ENCODE measurements at regions not wholly inside any gene's neighbourhood (a gene's known extent, or its start where the extent isn't known, plus 50 kb on each side); places are given as distances from the start of the nearest gene placed in this dataset.

- Mint-ChIP-seq H3K27ac (no peak overlapping the region), H3K9me3 (peaks cover 9% of the 10 kb centered on the region), H3K36me3 (ENCODE audit: low read depth) (no peaks in the 10 kb centered on the region), H3K4me3 (no peak overlapping the region), H3K27me3 (no peaks in the 10 kb centered on the region), H3K4me1 (ENCODE audit: low read depth) (no peaks in the 10 kb centered on the region)
- intact Hi-C loops (cut with micrococcal nuclease): no loop called here
These were observed 204.8 kb downstream of the VEGFC start for GRCh38 chr4:176587920-176588319.

- intact Hi-C loops (cut with micrococcal nuclease): no loop called here
- Mint-ChIP-seq H3K9me3 (peaks cover 9% of the 10 kb centered on the region), H3K36me3 (ENCODE audit: low read depth) (no peaks in the 10 kb centered on the region), H3K4me3 (no peak overlapping the region), H3K27me3 (no peaks in the 10 kb centered on the region), H3K4me1 (ENCODE audit: low read depth) (no peaks in the 10 kb centered on the region), H3K27ac (no peak overlapping the region)
These were observed 204.3 kb downstream of the VEGFC start for GRCh38 chr4:176588436-176588835.

DNA sequence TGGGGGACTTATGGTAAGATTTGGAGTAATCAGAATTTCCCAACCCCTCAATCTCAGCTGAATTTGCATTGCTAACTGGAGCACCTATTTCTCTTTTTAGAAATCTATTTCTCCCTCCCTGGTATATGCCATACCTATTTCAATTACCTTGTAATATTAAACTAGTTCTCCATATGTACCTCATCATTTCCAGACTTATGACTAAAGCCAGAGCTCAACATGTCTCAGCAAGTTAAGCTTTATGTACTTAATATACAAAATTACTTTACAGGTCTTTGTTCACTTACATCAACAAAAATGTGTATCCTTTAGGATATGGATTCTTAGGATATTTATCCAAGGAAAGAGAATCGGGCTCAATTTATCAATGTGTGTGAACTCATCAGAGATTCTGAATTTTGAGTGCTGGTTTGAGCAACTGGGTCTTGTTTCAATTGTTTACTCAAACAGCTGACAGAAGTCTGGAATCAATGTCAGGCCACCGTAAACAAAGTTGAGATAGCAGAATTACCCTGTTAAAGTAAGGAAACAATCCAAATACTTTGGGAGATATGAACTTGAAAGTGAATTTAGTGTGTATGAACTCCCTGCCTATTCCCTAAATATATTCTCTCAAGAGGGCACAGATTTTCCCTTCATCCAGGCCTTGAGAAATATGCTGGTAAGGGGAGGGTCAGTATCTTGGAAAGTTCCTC is 199.6 kb downstream of the VEGFC start:
- H3K27me3 Mint-ChIP-seq: no peaks in the 10 kb centered on the region
- no peak overlapping the region for H3K4me3 Mint-ChIP-seq
- no peak overlapping the region for H3K27ac Mint-ChIP-seq
- no peaks in the 10 kb centered on the region for H3K4me1 Mint-ChIP-seq (ENCODE audit: low read depth)
- peaks cover 9% of the 10 kb centered on the region for H3K9me3 Mint-ChIP-seq
- intact Hi-C loops (cut with micrococcal nuclease): no loop called here
- no peaks in the 10 kb centered on the region for H3K36me3 Mint-ChIP-seq (ENCODE audit: low read depth)

DNA sequence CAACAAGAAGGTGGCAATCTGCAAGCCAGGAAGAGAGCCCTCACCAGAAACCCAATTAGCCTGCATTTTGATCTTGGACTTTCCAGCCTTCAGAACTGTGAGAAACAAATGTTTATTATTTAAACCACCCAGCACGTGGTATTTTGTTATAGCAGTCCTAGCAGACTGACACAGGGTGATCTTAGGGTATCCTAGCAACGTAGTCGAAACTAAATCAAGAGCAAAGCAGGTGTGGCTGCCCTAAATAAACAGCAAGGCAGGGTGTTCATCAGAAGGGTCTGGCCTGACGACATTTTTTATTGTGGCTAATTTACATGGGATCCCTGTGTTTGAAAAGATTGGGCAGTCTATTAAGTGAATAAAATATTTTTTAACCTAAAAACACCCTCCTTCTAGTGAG is 198.8 kb downstream of the VEGFC start:
- no peak overlapping the region for H3K4me3 Mint-ChIP-seq
- peaks cover 5% of the 10 kb centered on the region for H3K9me3 Mint-ChIP-seq
- intact Hi-C loops (cut with micrococcal nuclease): no loop called here
- no peaks in the 10 kb centered on the region for H3K36me3 Mint-ChIP-seq (ENCODE audit: low read depth)
- H3K27ac Mint-ChIP-seq: no peak overlapping the region
- no peaks in the 10 kb centered on the region for H3K4me1 Mint-ChIP-seq (ENCODE audit: low read depth)
- H3K27me3 Mint-ChIP-seq: no peaks in the 10 kb centered on the region

GRCh38 chr4:176595257-176595656 is 197.5 kb downstream of the VEGFC start:
- Mint-ChIP-seq H3K4me3 (no peak overlapping the region), H3K4me1 (ENCODE audit: low read depth) (no peaks in the 10 kb centered on the region), H3K9me3 (no peaks in the 10 kb centered on the region), H3K27ac (no peak overlapping the region), H3K36me3 (ENCODE audit: low read depth) (no peaks in the 10 kb centered on the region), H3K27me3 (no peaks in the 10 kb centered on the region)
- intact Hi-C loops (cut with micrococcal nuclease): no loop called here

DNA sequence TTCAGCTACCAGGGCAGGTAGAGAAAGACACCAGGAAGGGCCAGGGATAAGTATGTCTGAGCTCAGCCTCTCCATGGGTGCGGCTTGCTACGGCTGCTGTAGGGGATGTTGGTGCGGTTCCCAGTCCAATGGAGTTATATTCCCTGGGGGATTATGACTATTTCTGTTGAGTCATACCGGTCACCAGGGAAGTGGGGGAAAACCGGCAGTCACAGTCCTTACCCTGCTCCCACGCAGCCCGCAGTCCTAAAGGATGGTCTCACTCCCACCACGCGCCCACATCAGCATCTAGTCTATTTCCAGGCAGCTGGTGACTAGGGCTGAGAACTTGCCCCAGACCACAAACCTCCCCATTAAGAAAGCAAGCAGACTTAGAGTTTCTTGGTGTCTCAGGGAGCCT is 191.6 kb downstream of the VEGFC start:
- no peaks in the 10 kb centered on the region for H3K4me1 Mint-ChIP-seq (ENCODE audit: low read depth)

DNA sequence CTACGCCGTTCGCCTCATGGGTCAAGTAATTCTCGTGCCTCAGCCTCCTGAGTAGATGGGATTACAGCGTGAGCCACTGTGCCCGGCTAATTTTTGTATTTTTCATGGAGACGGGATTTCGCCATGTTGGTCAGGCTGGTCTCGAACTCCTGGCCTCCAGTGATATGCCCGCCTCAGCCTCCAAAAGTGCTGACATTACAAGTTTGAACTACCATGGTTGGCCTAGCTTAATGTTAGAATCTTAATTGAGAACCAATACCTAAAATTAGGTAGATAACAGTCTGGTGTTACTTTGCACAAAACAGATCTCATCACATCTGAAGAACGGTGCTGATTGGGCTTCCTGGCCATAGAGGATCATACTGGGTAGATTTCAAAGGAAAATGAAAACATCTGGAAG is 184.9 kb downstream of the VEGFC start:
- intact Hi-C loops (cut with micrococcal nuclease): no loop called here
- Mint-ChIP-seq H3K27ac (no peak overlapping the region), H3K27me3 (no peaks in the 10 kb centered on the region), H3K9me3 (peaks cover 37% of the 10 kb centered on the region), H3K4me3 (no peak overlapping the region), H3K36me3 (ENCODE audit: low read depth) (no peaks in the 10 kb centered on the region), H3K4me1 (ENCODE audit: low read depth) (no peaks in the 10 kb centered on the region)

More for the DNA sequence above, 191.6 kb downstream of the VEGFC start:
- intact Hi-C loops (cut with micrococcal nuclease): no loop called here
- no peak overlapping the region for H3K27ac Mint-ChIP-seq
- no peaks in the 10 kb centered on the region for H3K27me3 Mint-ChIP-seq
- H3K4me3 Mint-ChIP-seq: no peak overlapping the region
- H3K9me3 Mint-ChIP-seq: peaks cover 33% of the 10 kb centered on the region
- no peaks in the 10 kb centered on the region for H3K36me3 Mint-ChIP-seq (ENCODE audit: low read depth)

GRCh38 chr4:176608346-176608745 is 184.4 kb downstream of the VEGFC start:
- Mint-ChIP-seq H3K9me3 (peaks cover 32% of the 10 kb centered on the region), H3K27me3 (no peaks in the 10 kb centered on the region), H3K27ac (no peak overlapping the region), H3K36me3 (ENCODE audit: low read depth) (no peaks in the 10 kb centered on the region), H3K4me1 (ENCODE audit: low read depth) (no peaks in the 10 kb centered on the region), H3K4me3 (no peak overlapping the region)
- intact Hi-C loops (cut with micrococcal nuclease): no loop called here

DNA sequence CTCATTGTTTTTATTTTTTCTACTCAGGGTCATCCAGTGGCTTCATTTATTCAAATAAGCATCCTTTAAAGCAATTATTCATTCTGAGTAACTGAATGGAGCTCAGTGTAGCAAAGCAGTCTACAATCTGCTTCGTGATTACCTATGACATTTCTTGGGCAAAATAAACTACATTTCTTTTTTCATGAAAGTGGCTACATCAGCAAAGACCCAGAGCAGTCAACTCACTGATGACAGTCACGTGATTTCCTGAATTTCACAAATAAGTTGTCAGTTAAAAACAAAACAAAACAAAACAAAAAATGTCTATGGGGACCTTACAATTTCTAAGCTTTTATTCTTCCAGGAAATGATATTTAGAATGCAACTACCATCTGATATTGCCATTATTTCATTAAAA is 182.1 kb downstream of the VEGFC start:
- intact Hi-C loops (cut with micrococcal nuclease): no loop called here
- Mint-ChIP-seq H3K27ac (no peak overlapping the region), H3K9me3 (peaks cover 11% of the 10 kb centered on the region), H3K4me3 (no peak overlapping the region), H3K27me3 (no peaks in the 10 kb centered on the region), H3K36me3 (ENCODE audit: low read depth) (no peaks in the 10 kb centered on the region), H3K4me1 (ENCODE audit: low read depth) (no peaks in the 10 kb centered on the region)

GRCh38 chr4:176611381-176611780 is 181.3 kb downstream of the VEGFC start:
- Mint-ChIP-seq H3K27me3 (no peaks in the 10 kb centered on the region), H3K4me1 (ENCODE audit: low read depth) (no peaks in the 10 kb centered on the region), H3K36me3 (ENCODE audit: low read depth) (no peaks in the 10 kb centered on the region), H3K27ac (no peak overlapping the region), H3K4me3 (no peak overlapping the region), H3K9me3 (peaks cover 6% of the 10 kb centered on the region)
- intact Hi-C loops (cut with micrococcal nuclease): no loop called here

DNA sequence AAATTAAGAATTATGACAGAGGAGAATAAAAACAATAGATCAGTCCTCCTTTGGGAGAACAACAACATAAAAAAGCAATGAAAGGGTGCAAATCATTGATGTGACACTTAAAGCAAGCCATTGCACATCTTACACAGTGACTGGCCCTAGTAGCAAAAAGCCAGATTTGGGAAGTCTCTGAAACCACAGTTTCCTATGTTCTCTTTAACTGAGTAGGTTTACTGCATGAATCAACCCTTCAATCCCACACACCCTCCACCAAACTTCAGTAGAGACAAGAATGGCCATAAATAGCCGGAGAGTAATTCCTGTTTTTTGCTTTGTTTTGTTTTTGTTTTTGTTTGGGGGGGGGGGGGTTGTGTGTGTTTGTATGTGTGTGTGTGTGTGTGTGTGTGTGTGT is 180.8 kb downstream of the VEGFC start:
- intact Hi-C loops (cut with micrococcal nuclease): no loop called here
- Mint-ChIP-seq H3K4me1 (ENCODE audit: low read depth) (no peaks in the 10 kb centered on the region), H3K9me3 (peaks cover 6% of the 10 kb centered on the region), H3K4me3 (no peak overlapping the region), H3K36me3 (ENCODE audit: low read depth) (no peaks in the 10 kb centered on the region), H3K27me3 (no peaks in the 10 kb centered on the region), H3K27ac (no peak overlapping the region)

GRCh38 chr4:176614793-176615192 is 177.9 kb downstream of the VEGFC start:
- H3K36me3 Mint-ChIP-seq (ENCODE audit: low read depth): no peaks in the 10 kb centered on the region

DNA sequence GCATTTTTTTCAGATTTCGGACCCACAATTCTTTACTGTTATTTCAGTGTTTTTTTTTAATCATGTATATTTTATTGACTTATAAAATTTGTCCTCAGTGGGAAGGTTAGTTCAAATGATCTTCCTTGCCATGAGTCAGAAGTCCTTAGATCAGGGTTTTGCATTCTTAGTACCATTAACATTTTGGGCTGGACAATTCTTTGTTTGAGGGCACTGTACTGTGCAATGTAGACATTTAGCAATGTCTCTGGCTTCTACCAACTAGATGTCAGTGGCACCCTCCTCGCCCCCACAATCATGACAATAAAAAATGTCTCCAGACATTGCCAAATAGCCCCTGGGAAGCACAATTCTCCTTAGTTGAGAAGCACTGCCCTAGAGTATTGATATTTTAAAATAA is 176.6 kb downstream of the VEGFC start:
- no peaks in the 10 kb centered on the region for H3K4me1 Mint-ChIP-seq (ENCODE audit: low read depth)
- H3K36me3 Mint-ChIP-seq (ENCODE audit: low read depth): no peaks in the 10 kb centered on the region
- H3K4me3 Mint-ChIP-seq: no peak overlapping the region
- intact Hi-C loops (cut with micrococcal nuclease): no loop called here
- H3K9me3 Mint-ChIP-seq: no peaks in the 10 kb centered on the region
- no peak overlapping the region for H3K27ac Mint-ChIP-seq
- H3K27me3 Mint-ChIP-seq: no peaks in the 10 kb centered on the region

More at GRCh38 chr4:176614793-176615192, 177.9 kb downstream of the VEGFC start:
- Mint-ChIP-seq H3K4me1 (ENCODE audit: low read depth) (no peaks in the 10 kb centered on the region), H3K27me3 (no peaks in the 10 kb centered on the region), H3K4me3 (no peak overlapping the region), H3K27ac (no peak overlapping the region), H3K9me3 (no peaks in the 10 kb centered on the region)
- intact Hi-C loops (cut with micrococcal nuclease): no loop called here

GRCh38 chr4:176618138-176618537 is 174.6 kb downstream of the VEGFC start:
- intact Hi-C loops (cut with micrococcal nuclease): no loop called here
- Mint-ChIP-seq H3K9me3 (no peaks in the 10 kb centered on the region), H3K27ac (no peak overlapping the region)

DNA sequence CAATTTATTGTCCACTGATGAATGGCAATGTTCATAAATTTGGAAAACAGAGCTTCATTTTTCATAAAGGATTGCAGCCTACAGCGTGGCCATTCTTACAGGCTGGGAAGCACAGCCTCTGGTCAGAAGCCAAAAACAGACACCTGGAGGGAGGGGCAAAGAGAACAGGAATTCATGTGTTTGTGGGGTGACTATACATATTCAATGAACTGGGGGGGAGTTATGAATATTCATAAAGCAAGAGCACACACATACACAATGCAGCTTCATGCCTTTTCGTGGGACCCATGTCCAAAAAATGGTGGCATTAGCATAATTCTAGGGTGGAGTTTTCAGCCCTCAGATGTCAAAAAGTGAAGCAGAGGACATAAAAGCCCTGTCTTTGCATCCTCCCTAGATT is 173.3 kb downstream of the VEGFC start:
- Mint-ChIP-seq H3K9me3 (peaks cover 6% of the 10 kb centered on the region), H3K4me3 (no peak overlapping the region), H3K4me1 (ENCODE audit: low read depth) (no peaks in the 10 kb centered on the region), H3K27me3 (no peaks in the 10 kb centered on the region), H3K27ac (no peak overlapping the region), H3K36me3 (ENCODE audit: low read depth) (no peaks in the 10 kb centered on the region)
- intact Hi-C loops (cut with micrococcal nuclease): no loop called here

More at GRCh38 chr4:176618138-176618537, 174.6 kb downstream of the VEGFC start:
- Mint-ChIP-seq H3K4me3 (no peak overlapping the region), H3K36me3 (ENCODE audit: low read depth) (no peaks in the 10 kb centered on the region), H3K27me3 (no peaks in the 10 kb centered on the region), H3K4me1 (ENCODE audit: low read depth) (no peaks in the 10 kb centered on the region)
